ENCODE measurements at regions not wholly inside any gene's neighbourhood (a gene's known extent, or its start where the extent isn't known, plus 50 kb on each side); places are given as distances from the start of the nearest gene placed in this dataset.
A peak's percentile ranks its signal among the peaks of the same experiment; 100 is the strongest.

DNA sequence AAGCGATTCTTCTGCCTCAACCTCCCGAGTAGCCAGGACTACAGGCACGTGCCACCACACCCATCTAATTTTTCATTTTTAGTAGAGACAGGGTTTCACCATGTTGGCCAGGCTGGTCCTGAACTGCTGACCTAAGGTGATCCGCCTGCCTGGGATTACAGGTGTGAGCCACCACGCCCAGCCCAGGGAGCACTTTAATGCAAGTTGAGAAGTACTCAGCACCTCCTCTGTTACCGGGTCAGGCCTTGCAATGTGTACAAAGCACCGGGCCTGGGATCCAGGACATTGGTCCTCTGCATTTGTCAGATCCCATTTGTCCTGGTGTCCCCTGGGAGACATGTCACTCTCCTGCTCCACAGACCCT is 143.6 kb downstream of the TOMM20 start:
- Histone ChIP-seq H3K27me3 (no peaks in the 10 kb centered on the region), H3K79me2 (ENCODE audit: low read depth) (no peaks in the 10 kb centered on the region), H3K9me3 (ENCODE audit: low read depth) (no peaks in the 10 kb centered on the region), H3F3A (ENCODE audit: low read depth) (peaks cover 43% of the 10 kb centered on the region), H3K4me2 (no peak overlapping the region), H3K4me1 (peaks cover 25% of the 10 kb centered on the region), H2AFZ (replicated peaks) (no peak overlapping the region), H3K27ac (no peak overlapping the region), H4K20me1 (ENCODE audit: low read depth) (no peaks in the 10 kb centered on the region), H3K4me3 (no peak overlapping the region), H3K36me3 (no peaks in the 10 kb centered on the region), H3K9ac (no peak overlapping the region)
- Mint-ChIP-seq H3K27me3 (ENCODE audit: insufficient read depth, low read depth) (peaks cover 5% of the 10 kb centered on the region), H3K4me1 (peaks cover 59% of the 10 kb centered on the region), H3K27ac (no peak overlapping the region), H3K36me3 (no peaks in the 10 kb centered on the region), H3K4me3 (no peak overlapping the region), H3K9me3 (no peaks in the 10 kb centered on the region)
- no peak for TF ChIP-seq EZH2phosphoT487 (IDR thresholded peaks at IDR 0.05)
- TF ChIP-seq, protein P1, sequence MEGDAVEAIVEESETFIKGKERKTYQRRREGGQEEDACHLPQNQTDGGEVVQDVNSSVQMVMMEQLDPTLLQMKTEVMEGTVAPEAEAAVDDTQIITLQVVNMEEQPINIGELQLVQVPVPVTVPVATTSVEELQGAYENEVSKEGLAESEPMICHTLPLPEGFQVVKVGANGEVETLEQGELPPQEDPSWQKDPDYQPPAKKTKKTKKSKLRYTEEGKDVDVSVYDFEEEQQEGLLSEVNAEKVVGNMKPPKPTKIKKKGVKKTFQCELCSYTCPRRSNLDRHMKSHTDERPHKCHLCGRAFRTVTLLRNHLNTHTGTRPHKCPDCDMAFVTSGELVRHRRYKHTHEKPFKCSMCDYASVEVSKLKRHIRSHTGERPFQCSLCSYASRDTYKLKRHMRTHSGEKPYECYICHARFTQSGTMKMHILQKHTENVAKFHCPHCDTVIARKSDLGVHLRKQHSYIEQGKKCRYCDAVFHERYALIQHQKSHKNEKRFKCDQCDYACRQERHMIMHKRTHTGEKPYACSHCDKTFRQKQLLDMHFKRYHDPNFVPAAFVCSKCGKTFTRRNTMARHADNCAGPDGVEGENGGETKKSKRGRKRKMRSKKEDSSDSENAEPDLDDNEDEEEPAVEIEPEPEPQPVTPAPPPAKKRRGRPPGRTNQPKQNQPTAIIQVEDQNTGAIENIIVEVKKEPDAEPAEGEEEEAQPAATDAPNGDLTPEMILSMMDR (IDR thresholded peaks at IDR 0.05): no peak
- no peak for TF ChIP-seq EZH2 (IDR thresholded peaks at IDR 0.05)
- no peak for DNase-seq (ENCODE audit: low spot score)

DNA sequence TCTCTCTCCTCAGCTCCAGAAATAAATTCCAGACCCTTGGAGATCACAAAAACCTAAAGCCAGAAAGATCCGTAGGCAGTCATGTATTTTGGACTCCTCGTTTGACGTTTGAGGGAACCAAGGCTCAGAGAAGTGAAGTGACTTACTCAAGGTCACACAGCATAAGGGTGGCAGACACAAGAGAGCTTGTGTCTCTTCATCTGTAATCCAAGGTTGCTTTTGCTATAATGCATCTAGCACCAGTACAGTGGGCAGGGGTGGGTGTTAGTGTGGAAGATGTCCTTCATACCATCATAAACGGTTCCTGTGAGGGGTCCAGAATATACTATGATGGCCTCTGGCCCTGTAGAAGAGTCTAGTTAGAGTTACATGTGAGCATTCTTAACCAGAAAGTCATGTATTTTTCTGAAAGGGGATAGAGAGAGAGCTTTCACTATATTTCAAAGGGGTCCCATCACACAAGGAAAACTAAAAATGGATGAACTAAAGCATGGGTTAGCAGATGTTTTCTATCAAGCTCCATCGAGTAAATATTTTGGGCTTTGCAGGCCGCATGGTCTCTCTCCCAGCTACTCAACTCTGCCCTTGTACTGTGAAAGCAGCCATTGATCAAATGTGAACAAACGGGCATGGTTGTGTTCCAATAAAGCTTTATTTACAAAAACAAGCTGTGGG is 144.9 kb downstream of the TOMM20 start:
- TF ChIP-seq, protein P1 (IDR thresholded peaks at IDR 0.05): no peak
- TF ChIP-seq EZH2phosphoT487 (IDR thresholded peaks at IDR 0.05) (no peak), EZH2 (IDR thresholded peaks at IDR 0.05) (no peak)
- Histone ChIP-seq H3K4me1 (peaks cover 34% of the 10 kb centered on the region), H3K9ac (no peak overlapping the region), H3F3A (ENCODE audit: low read depth) (peaks cover 35% of the 10 kb centered on the region), H3K4me3 (no peak overlapping the region), H3K27ac (no peak overlapping the region), H2AFZ (replicated peaks) (no peak overlapping the region), H3K27me3 (no peaks in the 10 kb centered on the region), H3K79me2 (ENCODE audit: low read depth) (no peaks in the 10 kb centered on the region), H3K36me3 (no peaks in the 10 kb centered on the region), H4K20me1 (ENCODE audit: low read depth) (no peaks in the 10 kb centered on the region), H3K4me2 (no peak overlapping the region), H3K9me3 (ENCODE audit: low read depth) (no peaks in the 10 kb centered on the region)
- Mint-ChIP-seq H3K36me3 (no peaks in the 10 kb centered on the region), H3K4me3 (no peak overlapping the region), H3K27me3 (ENCODE audit: insufficient read depth, low read depth) (peaks cover 5% of the 10 kb centered on the region), H3K27ac (peak overlapping the region; percentile 93), H3K9me3 (no peaks in the 10 kb centered on the region), H3K4me1 (peaks cover 61% of the 10 kb centered on the region)
- DNase-seq (ENCODE audit: low spot score): no peak

DNA sequence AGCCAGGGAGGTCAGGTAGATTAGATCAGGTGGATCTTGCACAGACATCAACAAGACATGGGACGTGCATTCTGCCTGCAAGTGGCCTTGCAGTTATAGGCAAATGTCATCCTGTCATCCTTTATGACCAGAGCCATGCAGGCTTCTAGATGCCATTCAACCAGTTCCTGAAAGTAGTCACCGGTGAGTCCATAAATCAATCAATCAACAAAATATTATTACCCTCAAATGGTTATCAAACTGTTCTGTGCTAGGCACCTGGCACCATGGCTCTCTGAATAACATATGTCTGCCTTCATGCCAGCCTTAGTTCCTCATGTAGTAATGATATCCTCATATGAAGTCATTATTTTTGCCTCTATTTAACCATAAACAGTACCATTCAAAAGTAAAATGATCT is 146.9 kb downstream of the TOMM20 start:
- Histone ChIP-seq H3K9me3 (ENCODE audit: low read depth) (no peaks in the 10 kb centered on the region), H3K4me1 (peaks cover 19% of the 10 kb centered on the region), H3K4me2 (no peak overlapping the region), H3K27ac (no peak overlapping the region), H3F3A (ENCODE audit: low read depth) (peaks cover 16% of the 10 kb centered on the region), H3K27me3 (no peaks in the 10 kb centered on the region), H2AFZ (replicated peaks) (no peak overlapping the region), H3K79me2 (ENCODE audit: low read depth) (no peaks in the 10 kb centered on the region), H4K20me1 (ENCODE audit: low read depth) (no peaks in the 10 kb centered on the region), H3K9ac (no peak overlapping the region), H3K36me3 (no peaks in the 10 kb centered on the region), H3K4me3 (no peak overlapping the region)
- no peak for DNase-seq (ENCODE audit: low spot score)
- TF ChIP-seq EZH2 (IDR thresholded peaks at IDR 0.05): no peak
- TF ChIP-seq, protein P1 (IDR thresholded peaks at IDR 0.05): no peak
- Mint-ChIP-seq H3K27ac (no peak overlapping the region), H3K9me3 (no peaks in the 10 kb centered on the region), H3K4me3 (no peak overlapping the region), H3K4me1 (peaks cover 59% of the 10 kb centered on the region), H3K27me3 (ENCODE audit: insufficient read depth, low read depth) (peaks cover 13% of the 10 kb centered on the region), H3K36me3 (peaks cover 3% of the 10 kb centered on the region)

Measured in neural progenitor cell (in vitro differentiated cells).